ENCODE measurements at regions not wholly inside any gene's neighbourhood (a gene's known extent, or its start where the extent isn't known, plus 50 kb on each side); places are given as distances from the start of the nearest gene placed in this dataset.

DNA sequence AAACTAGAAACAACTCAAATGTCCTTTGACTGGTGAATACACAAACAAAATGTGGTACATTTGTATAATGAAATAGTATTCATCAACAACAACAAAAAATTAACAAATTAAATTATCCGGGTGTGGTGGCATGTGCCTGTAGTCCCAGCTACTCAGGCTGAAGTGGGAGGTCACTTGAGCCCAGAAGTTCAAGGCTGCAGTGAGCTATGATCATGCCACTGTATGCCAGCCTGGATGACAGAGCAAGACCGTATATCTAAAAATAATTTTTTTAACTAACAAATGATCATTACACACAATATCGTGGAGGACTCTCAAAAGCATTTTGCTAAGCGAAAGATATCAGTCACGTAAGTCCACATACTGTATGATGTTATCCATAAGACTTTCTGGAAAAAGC lies 71.6 kb upstream of the SORBS2 start:
- no peak overlapping the region for H3K4me3 Mint-ChIP-seq
- no peak for ATAC-seq (ENCODE audit: low read depth)

DNA sequence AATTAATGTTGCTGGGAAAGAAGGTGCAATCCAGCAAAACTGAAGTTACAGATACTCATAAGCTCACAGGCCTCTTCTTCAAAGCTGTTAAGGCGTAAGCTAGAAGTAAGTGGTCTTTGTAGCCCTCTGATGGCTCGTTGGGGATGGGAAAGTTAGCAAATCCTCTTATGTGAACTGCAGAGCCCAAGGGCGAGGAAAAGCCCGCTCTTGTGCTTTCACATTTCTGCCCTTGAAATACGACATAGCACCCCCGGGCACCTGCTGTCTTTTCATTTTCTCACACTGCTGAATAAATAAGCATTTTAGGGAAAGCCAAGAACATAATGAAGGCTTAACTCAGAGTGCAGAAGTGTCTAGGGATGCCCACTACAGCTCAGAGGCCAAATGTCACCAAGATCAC lies 73.1 kb upstream of the SORBS2 start:
- peaks cover 6% of the 10 kb centered on the region for H3K4me1 Mint-ChIP-seq
- H3K27ac Mint-ChIP-seq: no peak overlapping the region
- H3K9me3 Mint-ChIP-seq: peaks cover 6% of the 10 kb centered on the region
- no peak overlapping the region for H3K4me3 Mint-ChIP-seq
- peaks cover 2% of the 10 kb centered on the region for H3K36me3 Mint-ChIP-seq
- ATAC-seq (ENCODE audit: low read depth): no peak
- DNase-seq (ENCODE audit: low spot score in 2 of 2): no peak
- H3K27me3 Mint-ChIP-seq: peaks cover 8% of the 10 kb centered on the region

More for the DNA sequence above, 71.6 kb upstream of the SORBS2 start:
- H3K36me3 Mint-ChIP-seq: no peaks in the 10 kb centered on the region
- peaks cover 5% of the 10 kb centered on the region for H3K27me3 Mint-ChIP-seq
- no peak overlapping the region for H3K27ac Mint-ChIP-seq
- peaks cover 6% of the 10 kb centered on the region for H3K9me3 Mint-ChIP-seq
- peaks cover 6% of the 10 kb centered on the region for H3K4me1 Mint-ChIP-seq
- DNase-seq (ENCODE audit: low spot score in 2 of 2): no peak

GRCh38 chr4:185885604-185886003 lies 73.6 kb upstream of the SORBS2 start:
- ATAC-seq (ENCODE audit: low read depth) (no peak), DNase-seq (ENCODE audit: low spot score in 2 of 2) (no peak)
- Mint-ChIP-seq H3K9me3 (peaks cover 6% of the 10 kb centered on the region), H3K27ac (no peak overlapping the region), H3K27me3 (peaks cover 10% of the 10 kb centered on the region), H3K4me3 (no peak overlapping the region), H3K4me1 (peaks cover 6% of the 10 kb centered on the region), H3K36me3 (peaks cover 2% of the 10 kb centered on the region)

DNA sequence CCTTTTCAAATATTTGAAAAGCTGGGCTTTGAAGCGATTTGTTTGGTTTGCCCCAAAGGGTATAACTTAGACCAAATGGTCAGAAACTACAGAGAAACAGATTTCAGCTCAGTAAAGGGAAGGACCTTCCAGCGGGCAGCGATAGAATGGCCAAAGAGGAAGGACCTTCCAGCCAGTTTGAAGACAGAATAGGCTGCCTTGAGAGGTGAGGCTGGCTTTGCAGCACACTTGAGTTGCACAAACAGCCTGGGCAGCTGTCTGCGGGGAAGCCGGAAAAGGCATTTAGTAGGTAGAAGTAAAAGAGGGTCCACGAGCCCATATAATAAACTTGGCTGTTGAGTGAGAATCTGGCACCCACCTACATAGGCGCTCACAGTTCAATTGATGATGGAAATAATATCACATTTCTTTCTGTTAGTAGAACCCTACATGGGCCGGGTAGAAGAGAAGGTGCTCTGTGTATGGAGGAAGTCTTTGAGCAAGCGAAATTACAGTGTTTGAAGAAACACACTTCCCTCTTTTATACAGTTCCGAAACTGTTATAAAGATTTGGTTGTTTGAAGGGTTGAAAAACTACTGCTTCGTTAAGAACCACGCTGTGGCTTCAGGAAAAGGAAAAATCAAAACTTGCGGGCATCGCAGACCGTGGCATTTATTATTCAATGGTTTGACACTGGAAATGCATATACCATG lies 75.0 kb upstream of the SORBS2 start:
- Mint-ChIP-seq H3K36me3 (peaks cover 2% of the 10 kb centered on the region), H3K4me3 (no peak overlapping the region), H3K27ac (no peak overlapping the region), H3K9me3 (peaks cover 6% of the 10 kb centered on the region), H3K27me3 (peaks cover 9% of the 10 kb centered on the region), H3K4me1 (peaks cover 6% of the 10 kb centered on the region)
- DNase-seq (ENCODE audit: low spot score in 2 of 2) (no peak), ATAC-seq (ENCODE audit: low read depth) (peak; percentile 62)

- H3K27ac Mint-ChIP-seq: no peak overlapping the region
- H3K36me3 Mint-ChIP-seq: peaks cover 2% of the 10 kb centered on the region
- no peak for ATAC-seq (ENCODE audit: low read depth)
- peaks cover 6% of the 10 kb centered on the region for H3K4me1 Mint-ChIP-seq
- peaks cover 6% of the 10 kb centered on the region for H3K9me3 Mint-ChIP-seq
- no peak for DNase-seq (ENCODE audit: low spot score in 2 of 2)
- peaks cover 18% of the 10 kb centered on the region for H3K27me3 Mint-ChIP-seq
- H3K4me3 Mint-ChIP-seq: no peak overlapping the region
Observed at GRCh38 chr4:185888676-185889075, 76.7 kb upstream of the SORBS2 start.

DNA sequence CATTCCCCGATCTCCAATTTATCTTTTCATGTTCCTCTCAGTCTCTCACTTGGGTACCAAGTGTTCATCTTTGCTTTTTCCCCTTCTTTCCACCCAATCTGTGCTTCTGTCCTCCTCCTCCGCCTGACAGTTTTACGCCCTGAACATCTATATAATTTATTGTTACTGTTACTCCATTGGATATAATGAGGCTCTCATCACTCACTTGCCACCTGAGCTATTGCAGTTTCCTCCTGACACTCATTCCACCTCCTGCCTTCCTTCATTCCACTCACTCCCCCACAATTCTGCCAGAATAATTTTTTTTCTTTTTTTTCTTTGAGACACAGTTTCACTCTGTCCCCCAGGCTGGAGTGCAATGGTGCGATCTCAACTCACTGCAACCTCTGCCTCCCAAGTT lies 77.6 kb upstream of the SORBS2 start:
- peaks cover 2% of the 10 kb centered on the region for H3K36me3 Mint-ChIP-seq
- peaks cover 6% of the 10 kb centered on the region for H3K9me3 Mint-ChIP-seq
- peaks cover 18% of the 10 kb centered on the region for H3K27me3 Mint-ChIP-seq
- ATAC-seq (ENCODE audit: low read depth): no peak
- H3K4me1 Mint-ChIP-seq: peaks cover 6% of the 10 kb centered on the region
- no peak overlapping the region for H3K27ac Mint-ChIP-seq
- H3K4me3 Mint-ChIP-seq: no peak overlapping the region
- no peak for DNase-seq (ENCODE audit: low spot score in 2 of 2)

- ATAC-seq (ENCODE audit: low read depth) (no peak), DNase-seq (ENCODE audit: low spot score in 2 of 2) (no peak)
- Mint-ChIP-seq H3K27ac (no peak overlapping the region), H3K36me3 (peaks cover 2% of the 10 kb centered on the region), H3K27me3 (peaks cover 20% of the 10 kb centered on the region), H3K4me1 (peaks cover 6% of the 10 kb centered on the region), H3K4me3 (no peak overlapping the region), H3K9me3 (peaks cover 6% of the 10 kb centered on the region)
Observed at GRCh38 chr4:185890196-185890595, 78.2 kb upstream of the SORBS2 start.

DNA sequence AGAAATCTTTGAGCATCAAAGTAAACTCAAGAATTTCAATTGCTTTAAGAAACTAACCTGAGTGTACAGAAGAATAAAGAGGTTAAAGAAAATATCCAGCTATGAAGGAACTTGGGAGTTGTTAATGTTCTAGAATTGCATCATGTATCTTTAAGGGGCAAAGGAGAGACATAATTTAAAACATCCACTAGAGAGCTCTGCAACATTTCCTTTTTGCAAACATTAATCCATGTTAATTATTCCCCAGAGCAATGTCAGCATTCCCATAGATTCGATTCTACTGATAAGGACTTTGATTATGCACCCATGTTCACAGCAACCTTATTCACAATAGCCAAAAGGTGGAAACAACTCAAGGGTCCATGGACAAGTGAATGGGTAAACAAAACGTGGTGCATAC lies 80.2 kb upstream of the SORBS2 start:
- no peak overlapping the region for H3K4me3 Mint-ChIP-seq
- DNase-seq (ENCODE audit: low spot score in 2 of 2) (no peak), ATAC-seq (ENCODE audit: low read depth) (no peak)
- H3K9me3 Mint-ChIP-seq: peaks cover 6% of the 10 kb centered on the region
- H3K27me3 Mint-ChIP-seq: peaks cover 20% of the 10 kb centered on the region
- no peak overlapping the region for H3K27ac Mint-ChIP-seq
- peaks cover 5% of the 10 kb centered on the region for H3K4me1 Mint-ChIP-seq
- H3K36me3 Mint-ChIP-seq: peaks cover 2% of the 10 kb centered on the region

DNA sequence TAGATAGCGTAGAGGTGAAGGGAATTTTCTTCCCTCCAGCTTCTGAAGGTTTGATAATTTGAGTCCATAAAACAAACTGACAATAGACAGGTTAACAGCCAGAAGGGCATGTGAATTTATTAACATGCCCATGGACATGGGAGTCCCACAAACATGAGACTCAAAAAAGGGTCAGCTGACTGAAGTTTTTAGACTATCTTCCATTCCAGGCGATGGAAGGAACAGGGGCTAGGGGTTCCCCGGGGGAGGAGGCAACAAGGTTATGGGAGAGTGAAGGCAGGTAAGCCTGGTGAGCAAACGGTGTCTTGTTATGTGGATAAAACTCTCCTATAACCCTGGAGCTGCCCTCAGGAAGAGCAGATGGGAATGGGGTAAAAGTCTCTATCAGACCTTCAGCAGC lies 81.5 kb upstream of the SORBS2 start:
- ATAC-seq (ENCODE audit: low read depth): no peak
- Mint-ChIP-seq H3K4me1 (peaks cover 12% of the 10 kb centered on the region), H3K4me3 (no peak overlapping the region), H3K27me3 (peaks cover 18% of the 10 kb centered on the region), H3K9me3 (peaks cover 4% of the 10 kb centered on the region), H3K36me3 (peaks cover 2% of the 10 kb centered on the region), H3K27ac (no peak overlapping the region)
- DNase-seq (ENCODE audit: low spot score in 2 of 2): no peak

DNA sequence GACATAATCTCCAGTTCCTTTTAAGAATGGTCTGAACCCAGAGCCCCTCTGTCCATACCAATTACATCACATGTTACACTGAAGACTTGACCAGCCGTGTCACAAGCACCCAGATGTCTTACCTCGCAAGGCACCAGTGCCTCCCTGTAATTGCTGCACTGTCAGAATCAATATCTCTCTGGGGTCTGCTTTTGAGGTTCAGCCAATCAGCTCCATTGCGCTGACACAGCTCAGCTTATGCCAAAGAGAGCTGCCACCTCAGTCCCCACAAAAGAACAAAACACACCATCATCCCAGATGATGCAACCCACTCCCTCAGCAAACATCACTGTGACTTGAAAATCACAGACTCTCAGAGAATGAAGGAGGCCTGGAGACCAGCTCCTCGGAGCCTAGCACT lies 82.5 kb upstream of the SORBS2 start:
- H3K27ac Mint-ChIP-seq: no peak overlapping the region
- peaks cover 2% of the 10 kb centered on the region for H3K9me3 Mint-ChIP-seq
- H3K4me3 Mint-ChIP-seq: no peak overlapping the region
- DNase-seq (ENCODE audit: low spot score in 2 of 2) (no peak), ATAC-seq (ENCODE audit: low read depth) (no peak)
- H3K27me3 Mint-ChIP-seq: peaks cover 16% of the 10 kb centered on the region
- peaks cover 13% of the 10 kb centered on the region for H3K4me1 Mint-ChIP-seq
- peaks cover 2% of the 10 kb centered on the region for H3K36me3 Mint-ChIP-seq

DNA sequence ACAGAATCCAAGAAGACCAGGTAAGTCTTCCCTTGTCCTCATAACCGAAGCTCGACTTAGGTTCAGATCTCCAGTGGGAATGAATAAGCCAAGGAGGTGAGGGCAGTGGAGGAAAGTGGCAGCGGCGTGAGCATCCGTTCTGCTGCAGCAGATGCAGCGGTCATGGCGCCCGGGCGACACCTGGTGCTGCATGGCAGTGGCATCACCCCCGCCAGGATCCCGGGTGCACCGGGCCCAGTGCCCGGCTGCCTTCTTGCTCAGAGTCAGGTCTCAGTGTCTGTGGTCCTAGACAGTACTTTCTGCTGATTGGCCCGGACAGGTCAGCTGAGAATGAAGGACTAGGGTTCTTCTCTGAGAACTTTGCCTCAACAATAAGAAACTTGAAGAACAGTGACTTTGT lies 83.4 kb upstream of the SORBS2 start:
- peaks cover 14% of the 10 kb centered on the region for H3K27me3 Mint-ChIP-seq
- ATAC-seq (ENCODE audit: low read depth): no peak
- no peaks in the 10 kb centered on the region for H3K9me3 Mint-ChIP-seq
- peaks cover 13% of the 10 kb centered on the region for H3K4me1 Mint-ChIP-seq
- no peak overlapping the region for H3K4me3 Mint-ChIP-seq
- no peaks in the 10 kb centered on the region for H3K36me3 Mint-ChIP-seq
- DNase-seq (ENCODE audit: low spot score in 2 of 2): no peak
- H3K27ac Mint-ChIP-seq: no peak overlapping the region

GRCh38 chr4:185895866-185896265 lies 83.9 kb upstream of the SORBS2 start:
- H3K27ac Mint-ChIP-seq: no peak overlapping the region
- peaks cover 11% of the 10 kb centered on the region for H3K27me3 Mint-ChIP-seq
- DNase-seq (ENCODE audit: low spot score in 2 of 2) (no peak), ATAC-seq (ENCODE audit: low read depth) (no peak)
- H3K9me3 Mint-ChIP-seq: no peaks in the 10 kb centered on the region
- no peak overlapping the region for H3K4me3 Mint-ChIP-seq
- no peaks in the 10 kb centered on the region for H3K36me3 Mint-ChIP-seq
- H3K4me1 Mint-ChIP-seq: peaks cover 13% of the 10 kb centered on the region

GRCh38 chr4:185896817-185897488 lies 85.0 kb upstream of the SORBS2 start:
- Mint-ChIP-seq H3K4me1 (peaks cover 13% of the 10 kb centered on the region), H3K9me3 (no peaks in the 10 kb centered on the region), H3K27ac (no peak overlapping the region), H3K27me3 (peaks cover 11% of the 10 kb centered on the region), H3K4me3 (no peak overlapping the region), H3K36me3 (no peaks in the 10 kb centered on the region)
- DNase-seq (ENCODE audit: low spot score in 2 of 2) (no peak), ATAC-seq (ENCODE audit: low read depth) (peak; percentile 56)

DNA sequence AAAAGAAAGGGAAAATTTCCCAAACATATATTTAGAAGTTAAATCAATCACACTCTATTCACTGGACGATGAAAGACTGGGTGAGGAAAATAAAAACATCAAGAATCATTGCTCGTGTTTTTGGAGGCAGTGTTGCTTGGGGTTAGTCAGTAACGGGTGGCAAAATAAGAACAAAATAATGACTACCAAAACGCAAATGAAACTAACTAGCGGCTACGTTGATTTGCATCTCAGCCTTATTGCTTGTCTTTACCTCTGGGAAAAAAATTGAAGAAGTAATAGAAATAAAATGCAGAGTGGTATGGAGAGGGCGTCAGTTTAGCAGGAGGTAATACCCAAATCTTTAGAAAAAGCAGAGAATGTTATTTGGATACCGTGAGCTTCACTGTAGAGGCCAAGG lies 86.4 kb upstream of the SORBS2 start:
- ATAC-seq (ENCODE audit: low read depth) (no peak), DNase-seq (ENCODE audit: low spot score in 2 of 2) (no peak)
- Mint-ChIP-seq H3K27ac (no peak overlapping the region), H3K9me3 (no peaks in the 10 kb centered on the region), H3K4me1 (peaks cover 13% of the 10 kb centered on the region), H3K4me3 (no peak overlapping the region), H3K36me3 (no peaks in the 10 kb centered on the region), H3K27me3 (peaks cover 4% of the 10 kb centered on the region)

- Mint-ChIP-seq H3K4me3 (no peak overlapping the region), H3K4me1 (peaks cover 13% of the 10 kb centered on the region), H3K27me3 (peaks cover 2% of the 10 kb centered on the region), H3K27ac (no peak overlapping the region), H3K36me3 (no peaks in the 10 kb centered on the region), H3K9me3 (no peaks in the 10 kb centered on the region)
- DNase-seq (ENCODE audit: low spot score in 2 of 2) (no peak), ATAC-seq (ENCODE audit: low read depth) (no peak)
Observed at GRCh38 chr4:185899833-185900232, 87.8 kb upstream of the SORBS2 start.
